WTC11 (cell line): ENCODE measurements at regions not wholly inside any gene's neighbourhood (a gene's known extent, or its start where the extent isn't known, plus 50 kb on each side); places are given as distances from the start of the nearest gene placed in this dataset.
A peak's percentile ranks its signal among the peaks of the same experiment; 100 is the strongest.

Experiments
- ATAC-seq: fragments of 200-7000 bp; cut with Tn5 transposase; 2 replicates; pipeline ENCODE4 v1.10.0; 2021; ENCODE audit warnings: mild to moderate bottlenecking, moderate library complexity
- CTCF ChIA-PET: fragments of 300-600 bp; sonication (Branson Sonifier 250); formaldehyde crosslinking; loops from one replicate; lab custom pipeline; 2021; ENCODE audit warnings: antibody characterized with exemption; lab: Charles Lee
- POLR2A ChIA-PET: fragments of 350-600 bp; sonication (Branson Sonifier 250); formaldehyde crosslinking; loops from one replicate; lab custom pipeline; 2021; ENCODE audit warnings: antibody characterized with exemption; lab: Charles Lee
- DNase-seq: peaks from one replicate; pipeline ENCODE4 v3.0.0; 2021; ENCODE audit warnings: low spot score
- H3K27ac Mint-ChIP-seq: 2 replicates; pipeline ENCODE4 v1.8.0; 2021; ENCODE audit warnings: mixed read lengths
- H3K27me3 Mint-ChIP-seq: 2 replicates; pipeline ENCODE4 v1.8.0; 2021; ENCODE audit warnings: low read depth, mild to moderate bottlenecking, moderate library complexity, mixed read lengths
- H3K36me3 Mint-ChIP-seq: 2 replicates; pipeline ENCODE4 v1.8.0; 2021; ENCODE audit warnings: mixed read lengths
- H3K4me1 Mint-ChIP-seq: 2 replicates; pipeline ENCODE4 v1.8.0; 2022; ENCODE audit warnings: mixed read lengths
- H3K4me3 Mint-ChIP-seq: 2 replicates; pipeline ENCODE4 v1.8.0; 2021; ENCODE audit warnings: mild to moderate bottlenecking, moderate library complexity, mixed read lengths
- H3K9me3 Mint-ChIP-seq: 2 replicates; pipeline ENCODE4 v1.8.0; 2021; ENCODE audit warnings: mixed read lengths
- ERG ChIP-seq: fragments of 250-450 bp; sonication (Bioruptor Pico); IDR thresholded peaks from 2 replicates; pipeline ENCODE4 v1.8.0; 2021; ENCODE audit warnings: mild to moderate bottlenecking
- FOXP1 ChIP-seq: sonication (generic); formaldehyde crosslinking; IDR thresholded peaks from 2 replicates; pipeline ENCODE4 v1.8.0; 2022; ENCODE audit warnings: missing genetic modification reagents, mild to moderate bottlenecking, moderate library complexity, borderline replicate concordance
- JUN ChIP-seq: sonication (generic); formaldehyde crosslinking; IDR thresholded peaks from 2 replicates; pipeline ENCODE4 v1.8.0; 2023; ENCODE audit warnings: mild to moderate bottlenecking, missing genetic modification reagents
- NFE2L1 ChIP-seq: sonication (generic); formaldehyde crosslinking; IDR thresholded peaks from 2 replicates; pipeline ENCODE4 v1.8.1; 2023; ENCODE audit warnings: missing genetic modification reagents
- NR2C2 ChIP-seq: sonication (generic); formaldehyde crosslinking; IDR thresholded peaks from 2 replicates; pipeline ENCODE4 v1.8.0; 2022; ENCODE audit warnings: mild to moderate bottlenecking, missing genetic modification reagents
- OVOL2 ChIP-seq: fragments of 250-450 bp; sonication (Bioruptor Pico); IDR thresholded peaks from 2 replicates; pipeline ENCODE4 v1.9.0; 2021; ENCODE audit warnings: mild to moderate bottlenecking, borderline replicate concordance
- SMAD3 ChIP-seq: sonication (generic); formaldehyde crosslinking; IDR thresholded peaks from 2 replicates; pipeline ENCODE4 v1.8.0; 2022; ENCODE audit warnings: missing genetic modification reagents, mild to moderate bottlenecking, borderline replicate concordance
- SMAD4 ChIP-seq: sonication (generic); formaldehyde crosslinking; IDR thresholded peaks from 2 replicates; pipeline ENCODE4 v1.8.0; 2022; ENCODE audit warnings: mild to moderate bottlenecking, missing genetic modification reagents
- SOX15 ChIP-seq: fragments of 250-450 bp; sonication (Bioruptor Pico); IDR thresholded peaks from 2 replicates; pipeline ENCODE4 v1.9.0; 2021; ENCODE audit warnings: mild to moderate bottlenecking
- TEAD1 ChIP-seq: sonication (generic); formaldehyde crosslinking; IDR thresholded peaks from 2 replicates; pipeline ENCODE4 v1.8.0; 2022; ENCODE audit warnings: mild to moderate bottlenecking, missing genetic modification reagents
- USF2 ChIP-seq: sonication (generic); formaldehyde crosslinking; IDR thresholded peaks from 2 replicates; pipeline ENCODE4 v1.8.1; 2023; ENCODE audit warnings: mild to moderate bottlenecking, missing genetic modification reagents, moderate library complexity
- ZNF281 ChIP-seq: sonication (generic); formaldehyde crosslinking; IDR thresholded peaks from 2 replicates; pipeline ENCODE4 v1.8.0; 2023; ENCODE audit warnings: mild to moderate bottlenecking, missing genetic modification reagents
- TF ChIP-seq, protein P1 (sequence below): fragments of 250-450 bp; sonication (Bioruptor Pico); IDR thresholded peaks from 2 replicates; pipeline ENCODE4 v1.9.0; 2021; ENCODE audit warnings: mild to moderate bottlenecking
- TF ChIP-seq, protein P2 (sequence below): sonication (generic); formaldehyde crosslinking; IDR thresholded peaks from 2 replicates; pipeline ENCODE4 v1.8.0; 2022; ENCODE audit warnings: mild to moderate bottlenecking, missing genetic modification reagents
- TF ChIP-seq, protein P3 (sequence below): fragments of 250-450 bp; sonication (Bioruptor Pico); IDR thresholded peaks from 2 replicates; pipeline ENCODE4 v1.9.0; 2021; ENCODE audit warnings: moderate library complexity, mild to moderate bottlenecking, inconsistent platforms, borderline replicate concordance
- TF ChIP-seq, protein P4 (sequence below): sonication (generic); formaldehyde crosslinking; IDR thresholded peaks from 2 replicates; pipeline ENCODE4 v1.8.0; 2023; ENCODE audit warnings: missing genetic modification reagents, mild to moderate bottlenecking, borderline replicate concordance
- TF ChIP-seq, protein P5 (sequence below): sonication (generic); formaldehyde crosslinking; conservative IDR thresholded peaks from 2 replicates; pipeline ENCODE4 v1.8.1; 2022; ENCODE audit warnings: mild to moderate bottlenecking, missing genetic modification reagents
- TF ChIP-seq, protein P6 (sequence below): sonication (generic); formaldehyde crosslinking; IDR thresholded peaks from 2 replicates; pipeline ENCODE4 v1.8.0; 2022; ENCODE audit warnings: mild to moderate bottlenecking, missing genetic modification reagents
- TF ChIP-seq, protein P7 (sequence below): sonication (generic); formaldehyde crosslinking; IDR thresholded peaks from 2 replicates; pipeline ENCODE4 v1.8.1; 2022; ENCODE audit warnings: mild to moderate bottlenecking, moderate library complexity, missing genetic modification reagents

DNA sequence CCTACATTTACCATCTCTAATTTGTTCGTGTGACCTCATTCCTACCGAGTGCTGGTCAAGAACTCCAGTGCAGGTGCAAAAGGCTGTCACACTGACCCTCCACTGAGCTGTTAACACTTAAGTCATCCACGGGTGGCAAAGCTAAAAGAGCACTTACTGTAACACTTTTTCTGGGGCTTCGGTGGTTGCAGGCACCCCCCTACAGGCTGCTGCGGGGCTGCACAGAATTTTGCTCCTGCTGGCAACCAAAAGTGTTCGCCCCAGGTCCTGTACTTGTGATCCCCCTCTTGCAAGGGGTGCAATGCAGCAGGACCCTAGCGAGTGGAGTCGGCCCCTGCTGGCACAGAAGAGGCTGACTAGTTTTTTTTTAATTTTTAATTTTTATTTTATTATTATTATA, 298.9 kb upstream of the CNTNAP2 start:
- DNase-seq (no peak), ATAC-seq (peak; percentile 44; the same call in 1 of the 2 replicates)
- CTCF ChIA-PET: no interaction called here
- peaks cover 30% of the 10 kb centered on the region for H3K9me3 Mint-ChIP-seq
- no peaks in the 10 kb centered on the region for H3K27me3 Mint-ChIP-seq
- H3K27ac Mint-ChIP-seq: no peak overlapping the region
- POLR2A ChIA-PET: no interaction called here
- H3K4me3 Mint-ChIP-seq: no peak overlapping the region
- H3K4me1 Mint-ChIP-seq: no peaks in the 10 kb centered on the region
- 0 out of 2 replicates have a peak, but pooled peaks cover 4% of the 10 kb centered on the region for H3K36me3 Mint-ChIP-seq
- TF ChIP-seq, protein P1, sequence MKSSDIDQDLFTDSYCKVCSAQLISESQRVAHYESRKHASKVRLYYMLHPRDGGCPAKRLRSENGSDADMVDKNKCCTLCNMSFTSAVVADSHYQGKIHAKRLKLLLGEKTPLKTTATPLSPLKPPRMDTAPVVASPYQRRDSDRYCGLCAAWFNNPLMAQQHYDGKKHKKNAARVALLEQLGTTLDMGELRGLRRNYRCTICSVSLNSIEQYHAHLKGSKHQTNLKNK: no peak
- TF ChIP-seq OVOL2 (CRISPR knock-in tag) (no peak), USF2 (CRISPR knock-in tag) (no peak), ERG (CRISPR knock-in tag) (no peak), NR2C2 (CRISPR knock-in tag) (no peak), SOX15 (CRISPR knock-in tag) (no peak), SMAD4 (CRISPR knock-in tag) (no peak), JUN (no peak), FOXP1 (CRISPR knock-in tag) (no peak), TEAD1 (CRISPR knock-in tag) (no peak), ZNF281 (no peak), SMAD3 (CRISPR knock-in tag) (no peak), NFE2L1 (no peak)
- TF ChIP-seq, protein P2, sequence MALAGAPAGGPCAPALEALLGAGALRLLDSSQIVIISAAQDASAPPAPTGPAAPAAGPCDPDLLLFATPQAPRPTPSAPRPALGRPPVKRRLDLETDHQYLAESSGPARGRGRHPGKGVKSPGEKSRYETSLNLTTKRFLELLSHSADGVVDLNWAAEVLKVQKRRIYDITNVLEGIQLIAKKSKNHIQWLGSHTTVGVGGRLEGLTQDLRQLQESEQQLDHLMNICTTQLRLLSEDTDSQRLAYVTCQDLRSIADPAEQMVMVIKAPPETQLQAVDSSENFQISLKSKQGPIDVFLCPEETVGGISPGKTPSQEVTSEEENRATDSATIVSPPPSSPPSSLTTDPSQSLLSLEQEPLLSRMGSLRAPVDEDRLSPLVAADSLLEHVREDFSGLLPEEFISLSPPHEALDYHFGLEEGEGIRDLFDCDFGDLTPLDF (CRISPR knock-in tag): no peak
- TF ChIP-seq, protein P3, sequence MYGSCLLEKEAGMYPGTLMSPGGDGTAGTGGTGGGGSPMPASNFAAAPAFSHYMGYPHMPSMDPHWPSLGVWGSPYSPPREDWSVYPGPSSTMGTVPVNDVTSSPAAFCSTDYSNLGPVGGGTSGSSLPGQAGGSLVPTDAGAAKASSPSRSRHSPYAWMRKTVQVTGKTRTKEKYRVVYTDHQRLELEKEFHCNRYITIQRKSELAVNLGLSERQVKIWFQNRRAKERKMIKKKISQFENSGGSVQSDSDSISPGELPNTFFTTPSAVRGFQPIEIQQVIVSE: no peak
- TF ChIP-seq, protein P4, sequence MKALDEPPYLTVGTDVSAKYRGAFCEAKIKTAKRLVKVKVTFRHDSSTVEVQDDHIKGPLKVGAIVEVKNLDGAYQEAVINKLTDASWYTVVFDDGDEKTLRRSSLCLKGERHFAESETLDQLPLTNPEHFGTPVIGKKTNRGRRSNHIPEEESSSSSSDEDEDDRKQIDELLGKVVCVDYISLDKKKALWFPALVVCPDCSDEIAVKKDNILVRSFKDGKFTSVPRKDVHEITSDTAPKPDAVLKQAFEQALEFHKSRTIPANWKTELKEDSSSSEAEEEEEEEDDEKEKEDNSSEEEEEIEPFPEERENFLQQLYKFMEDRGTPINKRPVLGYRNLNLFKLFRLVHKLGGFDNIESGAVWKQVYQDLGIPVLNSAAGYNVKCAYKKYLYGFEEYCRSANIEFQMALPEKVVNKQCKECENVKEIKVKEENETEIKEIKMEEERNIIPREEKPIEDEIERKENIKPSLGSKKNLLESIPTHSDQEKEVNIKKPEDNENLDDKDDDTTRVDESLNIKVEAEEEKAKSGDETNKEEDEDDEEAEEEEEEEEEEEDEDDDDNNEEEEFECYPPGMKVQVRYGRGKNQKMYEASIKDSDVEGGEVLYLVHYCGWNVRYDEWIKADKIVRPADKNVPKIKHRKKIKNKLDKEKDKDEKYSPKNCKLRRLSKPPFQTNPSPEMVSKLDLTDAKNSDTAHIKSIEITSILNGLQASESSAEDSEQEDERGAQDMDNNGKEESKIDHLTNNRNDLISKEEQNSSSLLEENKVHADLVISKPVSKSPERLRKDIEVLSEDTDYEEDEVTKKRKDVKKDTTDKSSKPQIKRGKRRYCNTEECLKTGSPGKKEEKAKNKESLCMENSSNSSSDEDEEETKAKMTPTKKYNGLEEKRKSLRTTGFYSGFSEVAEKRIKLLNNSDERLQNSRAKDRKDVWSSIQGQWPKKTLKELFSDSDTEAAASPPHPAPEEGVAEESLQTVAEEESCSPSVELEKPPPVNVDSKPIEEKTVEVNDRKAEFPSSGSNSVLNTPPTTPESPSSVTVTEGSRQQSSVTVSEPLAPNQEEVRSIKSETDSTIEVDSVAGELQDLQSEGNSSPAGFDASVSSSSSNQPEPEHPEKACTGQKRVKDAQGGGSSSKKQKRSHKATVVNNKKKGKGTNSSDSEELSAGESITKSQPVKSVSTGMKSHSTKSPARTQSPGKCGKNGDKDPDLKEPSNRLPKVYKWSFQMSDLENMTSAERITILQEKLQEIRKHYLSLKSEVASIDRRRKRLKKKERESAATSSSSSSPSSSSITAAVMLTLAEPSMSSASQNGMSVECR (CRISPR knock-in tag): no peak
- TF ChIP-seq, protein P5, sequence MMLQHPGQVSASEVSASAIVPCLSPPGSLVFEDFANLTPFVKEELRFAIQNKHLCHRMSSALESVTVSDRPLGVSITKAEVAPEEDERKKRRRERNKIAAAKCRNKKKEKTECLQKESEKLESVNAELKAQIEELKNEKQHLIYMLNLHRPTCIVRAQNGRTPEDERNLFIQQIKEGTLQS (CRISPR knock-in tag): no peak
- TF ChIP-seq, protein P6, sequence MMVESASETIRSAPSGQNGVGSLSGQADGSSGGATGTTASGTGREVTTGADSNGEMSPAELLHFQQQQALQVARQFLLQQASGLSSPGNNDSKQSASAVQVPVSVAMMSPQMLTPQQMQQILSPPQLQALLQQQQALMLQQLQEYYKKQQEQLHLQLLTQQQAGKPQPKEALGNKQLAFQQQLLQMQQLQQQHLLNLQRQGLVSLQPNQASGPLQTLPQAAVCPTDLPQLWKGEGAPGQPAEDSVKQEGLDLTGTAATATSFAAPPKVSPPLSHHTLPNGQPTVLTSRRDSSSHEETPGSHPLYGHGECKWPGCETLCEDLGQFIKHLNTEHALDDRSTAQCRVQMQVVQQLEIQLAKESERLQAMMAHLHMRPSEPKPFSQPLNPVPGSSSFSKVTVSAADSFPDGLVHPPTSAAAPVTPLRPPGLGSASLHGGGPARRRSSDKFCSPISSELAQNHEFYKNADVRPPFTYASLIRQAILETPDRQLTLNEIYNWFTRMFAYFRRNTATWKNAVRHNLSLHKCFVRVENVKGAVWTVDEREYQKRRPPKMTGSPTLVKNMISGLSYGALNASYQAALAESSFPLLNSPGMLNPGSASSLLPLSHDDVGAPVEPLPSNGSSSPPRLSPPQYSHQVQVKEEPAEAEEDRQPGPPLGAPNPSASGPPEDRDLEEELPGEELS (CRISPR knock-in tag): no peak
- TF ChIP-seq, protein P7, sequence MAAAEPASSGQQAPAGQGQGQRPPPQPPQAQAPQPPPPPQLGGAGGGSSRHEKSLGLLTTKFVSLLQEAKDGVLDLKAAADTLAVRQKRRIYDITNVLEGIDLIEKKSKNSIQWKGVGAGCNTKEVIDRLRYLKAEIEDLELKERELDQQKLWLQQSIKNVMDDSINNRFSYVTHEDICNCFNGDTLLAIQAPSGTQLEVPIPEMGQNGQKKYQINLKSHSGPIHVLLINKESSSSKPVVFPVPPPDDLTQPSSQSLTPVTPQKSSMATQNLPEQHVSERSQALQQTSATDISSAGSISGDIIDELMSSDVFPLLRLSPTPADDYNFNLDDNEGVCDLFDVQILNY: no peak
